ENCODE measurements at regions not wholly inside any gene's neighbourhood (a gene's known extent, or its start where the extent isn't known, plus 50 kb on each side); places are given as distances from the start of the nearest gene placed in this dataset.

DNA sequence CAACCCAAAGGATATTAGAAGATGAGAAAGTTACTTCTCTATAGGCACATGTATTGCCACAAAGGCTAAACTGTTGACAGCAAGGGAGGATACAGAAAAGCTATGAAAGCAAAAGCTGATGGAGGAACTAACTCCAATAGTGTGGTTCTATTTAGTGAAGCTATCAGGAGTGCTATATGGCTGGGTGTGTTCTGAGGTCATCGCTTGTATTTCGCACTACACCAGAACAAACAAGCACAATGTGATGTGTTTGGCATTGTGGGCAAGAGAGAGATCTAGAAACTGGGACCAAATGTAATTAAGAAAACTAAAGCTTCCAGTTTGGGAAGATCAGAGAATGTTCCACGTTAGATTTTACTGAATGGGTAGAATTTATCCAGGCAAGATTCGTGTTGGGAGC, 220.4 kb upstream of the UMPS start:
- DNase-seq = no peak

DNA sequence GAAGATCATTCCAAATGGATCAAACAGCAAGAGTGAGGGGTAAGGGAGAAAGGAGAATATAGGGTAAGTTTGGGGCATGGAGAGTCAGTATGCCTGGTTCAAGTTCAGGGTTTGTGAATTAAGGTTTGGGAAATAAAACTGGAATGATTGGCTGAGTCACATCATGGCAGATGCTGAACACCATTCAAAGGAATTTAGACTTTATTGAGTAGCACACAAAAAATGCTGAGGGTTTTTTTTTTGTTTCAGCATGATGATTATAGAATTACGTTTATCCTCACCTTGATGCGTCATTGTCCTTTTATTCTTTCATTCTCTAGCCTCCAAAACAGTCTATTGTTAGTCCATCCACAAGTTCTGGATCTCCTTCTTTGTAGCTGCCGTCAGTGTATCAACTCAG, 220.0 kb upstream of the UMPS start:
- peak; percentile 66 for DNase-seq

GRCh38 chr3:124512881-124513609, 217.2 kb upstream of the UMPS start:
- DNase-seq = peak; percentile 26

DNA sequence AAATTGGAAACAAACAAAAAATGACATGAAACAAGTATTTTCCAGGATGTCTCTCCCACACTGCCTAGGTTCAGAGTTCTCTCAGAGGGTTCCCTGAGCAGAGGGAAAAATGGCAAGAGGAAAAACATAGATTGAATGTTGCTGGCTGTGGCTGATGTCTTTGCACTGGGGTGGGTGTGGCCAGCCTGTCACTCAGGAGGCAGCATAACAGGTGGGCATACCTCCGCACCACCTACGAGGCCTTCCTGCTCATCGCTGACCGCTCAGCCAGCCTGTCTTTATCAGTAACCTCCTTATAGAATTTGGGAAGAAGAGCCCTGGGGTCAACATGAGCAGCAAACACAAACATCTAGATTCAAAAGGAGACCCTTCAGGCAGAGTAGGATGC, 216.6 kb upstream of the UMPS start:
- no peak for DNase-seq

DNA sequence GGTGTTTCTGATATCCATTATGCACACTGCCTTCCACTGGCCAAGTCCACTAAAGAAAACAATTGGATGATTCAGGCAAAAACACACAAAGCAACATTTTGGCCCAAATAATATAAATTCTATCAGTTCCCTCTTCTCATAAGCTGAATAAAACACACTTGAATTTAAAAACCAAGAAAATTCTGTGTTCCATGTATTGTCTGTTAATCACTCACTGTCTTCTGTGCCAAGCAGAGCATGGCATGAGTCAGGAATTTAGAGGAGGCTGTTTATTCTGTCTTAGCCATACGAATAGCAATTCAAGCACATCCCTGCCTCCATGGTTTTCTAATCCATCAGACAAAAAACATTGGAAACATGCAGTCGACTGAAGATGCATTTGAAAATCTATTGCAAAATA, 215.6 kb upstream of the UMPS start:
- DNase-seq = peak; percentile 8

DNA sequence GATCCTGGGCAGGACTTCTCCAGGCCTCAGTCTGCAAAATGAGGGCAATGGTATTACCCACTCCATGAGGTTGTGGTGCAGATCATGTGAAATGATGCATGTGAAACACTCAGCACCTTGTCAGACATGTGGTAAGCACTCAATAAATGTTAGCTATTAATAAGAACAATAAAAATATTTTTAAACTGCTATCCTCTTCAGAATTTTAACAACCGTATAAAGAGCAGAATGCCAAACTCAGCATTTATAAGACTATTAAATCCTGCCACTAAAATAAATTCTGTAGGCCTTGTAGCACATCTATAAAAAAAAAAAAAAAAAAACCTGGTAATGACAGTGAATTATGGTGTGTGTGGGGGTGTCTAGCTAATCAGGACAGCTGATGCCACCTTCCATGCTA, 213.9 kb upstream of the UMPS start:
- no peak for DNase-seq

- DNase-seq = no peak
Observed at GRCh38 chr3:124517306-124517705, 212.9 kb upstream of the UMPS start.

GRCh38 chr3:124518350-124518749, 211.9 kb upstream of the UMPS start:
- no peak for DNase-seq

DNA sequence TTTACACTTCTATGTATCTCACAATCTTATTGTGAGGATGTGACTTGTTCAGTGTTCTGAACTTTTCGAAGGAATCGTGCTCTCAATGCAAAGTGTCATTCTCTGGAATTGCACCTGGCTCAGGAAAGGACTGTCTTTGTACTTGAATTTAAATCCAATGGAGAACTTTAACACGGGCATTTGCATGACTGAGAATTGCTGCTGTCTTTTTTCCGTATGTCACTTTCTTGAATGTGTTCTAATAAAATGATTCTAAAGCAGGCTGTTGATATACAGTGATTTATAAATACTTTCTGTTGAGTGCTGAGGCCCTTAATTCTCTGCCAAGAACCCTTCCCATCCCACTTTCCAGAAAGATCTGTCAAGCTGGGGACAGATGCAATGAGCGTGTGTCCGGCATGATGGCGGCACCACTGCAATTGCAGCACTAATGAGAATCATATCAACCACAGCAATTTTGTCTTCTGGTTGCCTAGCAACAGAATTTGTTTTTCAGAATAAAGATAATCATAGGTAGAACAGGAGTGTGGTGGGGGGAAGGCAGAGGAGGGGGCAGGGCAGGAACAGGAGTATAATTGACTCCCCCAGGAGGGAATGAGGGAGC, 210.6 kb upstream of the UMPS start:
- no peak for DNase-seq

GRCh38 chr3:124520970-124521369, 209.3 kb upstream of the UMPS start:
- peak; percentile 33 for DNase-seq

- no peak for DNase-seq
Observed at GRCh38 chr3:124522082-124522625, 208.1 kb upstream of the UMPS start.

- no peak for DNase-seq
Observed at GRCh38 chr3:124526601-124527000, 203.7 kb upstream of the UMPS start.

DNA sequence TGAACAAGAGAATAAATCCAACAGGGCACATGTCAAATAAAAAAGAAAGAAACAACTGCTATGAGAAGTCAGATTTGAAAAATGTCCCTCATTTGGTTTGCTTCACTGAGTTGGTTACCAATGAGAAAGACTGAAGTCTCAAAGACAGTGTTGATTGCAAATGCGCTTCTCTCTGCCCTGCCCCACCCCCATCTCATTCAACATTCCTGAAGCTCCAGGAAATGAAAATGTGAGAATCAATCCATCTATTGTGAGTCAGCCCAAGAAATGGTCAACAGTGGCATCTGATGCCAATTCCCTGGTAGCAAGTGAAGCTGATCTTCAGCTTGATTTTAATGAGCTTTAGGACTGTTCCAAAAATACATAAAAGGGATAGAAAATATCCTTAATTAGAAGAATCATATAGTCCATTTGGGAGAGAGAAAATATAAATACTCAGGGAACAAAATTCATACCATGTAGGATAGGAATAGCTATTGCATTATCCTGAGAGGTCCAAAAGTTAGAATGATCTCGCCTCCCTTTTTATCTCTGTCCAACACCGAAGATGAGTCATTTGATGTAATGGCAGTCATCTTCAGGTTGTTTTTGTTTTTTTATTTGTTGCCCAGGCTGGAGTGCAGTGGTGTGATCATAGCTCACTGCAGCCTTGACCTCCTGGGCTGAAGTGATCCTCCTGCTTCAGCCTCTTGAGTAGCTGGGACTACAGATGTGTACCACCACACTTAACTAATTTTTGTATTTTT, 200.3 kb upstream of the UMPS start:
- DNase-seq = peak; percentile 29

- no peak for DNase-seq
Observed at GRCh38 chr3:124530916-124531315, 199.3 kb upstream of the UMPS start.

- peak; percentile 40 for DNase-seq
Observed at GRCh38 chr3:124532071-124532470, 198.2 kb upstream of the UMPS start.

GRCh38 chr3:124535306-124535705, 194.9 kb upstream of the UMPS start:
- DNase-seq = no peak

DNA sequence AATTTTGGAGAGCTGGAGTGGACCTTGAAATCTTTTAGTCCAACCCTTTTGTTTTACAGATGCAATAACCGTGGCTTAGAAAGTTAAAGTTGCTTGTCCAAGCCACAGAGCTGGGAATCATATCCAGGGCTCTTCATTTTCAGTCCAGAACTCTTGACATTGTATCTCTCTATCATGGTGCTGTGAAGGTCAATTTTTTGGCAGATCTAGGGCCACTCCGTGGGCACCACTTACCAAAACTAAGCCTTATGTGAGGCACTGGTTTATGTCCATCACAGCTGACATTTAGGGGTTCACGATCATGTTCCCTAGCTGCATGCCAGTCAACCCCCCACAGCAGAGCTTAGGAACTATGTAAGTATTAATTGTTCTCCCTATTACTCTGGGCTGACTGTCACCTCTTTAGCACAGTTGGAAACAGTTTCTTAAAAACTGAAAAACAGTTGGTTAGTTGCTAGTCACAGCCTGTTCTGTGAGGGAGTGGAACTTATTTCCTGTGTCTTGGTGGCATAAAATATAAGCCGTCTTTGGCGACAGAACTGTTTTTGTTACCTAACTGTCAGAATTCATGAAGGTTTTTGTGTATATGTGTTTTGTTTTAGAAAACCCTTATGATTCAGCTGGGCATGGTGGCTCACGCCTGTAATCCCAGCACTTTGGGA, 189.6 kb upstream of the UMPS start:
- DNase-seq = no peak

GRCh38 chr3:124542214-124542869, 187.9 kb upstream of the UMPS start:
- no peak for DNase-seq

DNA sequence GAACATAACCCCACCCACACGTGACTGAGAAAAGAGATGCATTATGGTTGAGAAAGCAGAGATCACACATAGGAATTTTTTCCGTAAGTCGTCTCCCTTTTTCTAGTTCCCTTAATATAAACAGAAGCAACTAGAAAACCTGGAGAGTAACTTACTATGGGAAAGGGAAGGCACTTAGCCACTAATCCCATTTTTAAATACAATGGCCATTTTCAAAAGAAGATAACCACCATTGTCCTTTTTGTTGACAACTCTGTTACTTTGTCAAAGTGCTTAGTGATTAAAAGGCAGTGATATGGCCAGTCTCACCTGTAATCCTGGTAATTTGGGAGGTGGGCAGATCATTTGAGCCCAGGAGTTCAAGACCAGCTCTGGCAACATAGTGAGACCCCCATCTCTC, 184.4 kb upstream of the UMPS start:
- DNase-seq = no peak

GRCh38 chr3:124552224-124552623, 178.0 kb upstream of the UMPS start:
- DNase-seq = no peak

DNA sequence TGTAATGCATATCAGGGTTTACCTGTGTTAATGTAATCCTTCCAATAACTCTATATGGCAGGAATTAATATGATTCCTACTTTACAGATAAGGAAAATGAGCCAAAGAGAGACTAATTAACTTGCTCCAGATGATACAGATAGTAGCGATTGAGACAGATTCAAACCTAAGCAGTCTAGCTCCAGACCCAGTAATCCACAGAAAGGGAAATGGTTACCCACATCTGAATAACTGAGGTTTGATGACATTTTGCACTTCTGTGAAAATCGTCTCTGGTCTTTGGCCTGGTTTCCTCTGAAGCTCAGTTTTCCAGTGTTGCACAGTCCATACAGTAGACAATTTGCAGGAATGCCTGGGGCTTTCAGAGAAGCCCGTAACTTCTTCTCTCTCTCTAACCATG, 177.1 kb upstream of the UMPS start:
- DNase-seq = no peak

DNA sequence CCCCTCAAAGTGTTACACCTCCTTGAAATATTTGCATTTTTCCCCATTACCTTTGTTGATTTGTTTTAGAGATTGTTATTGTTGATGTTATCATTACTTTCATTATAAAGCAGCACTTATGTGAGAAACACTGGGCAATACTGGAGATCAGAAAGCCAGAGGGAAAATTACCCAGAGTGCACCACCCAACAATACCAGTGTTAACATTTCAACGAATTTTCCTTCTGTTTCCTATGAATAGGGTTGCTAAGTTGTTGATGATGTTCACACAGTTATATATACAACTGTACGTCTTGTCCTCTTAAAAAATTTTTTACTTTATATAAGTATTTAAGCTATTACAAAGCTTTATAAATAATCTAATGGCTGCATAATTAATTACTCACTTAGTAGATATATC, 173.6 kb upstream of the UMPS start:
- no peak for DNase-seq
